Thymus (tissue), 11 donors: ENCODE measurements at regions not wholly inside any gene's neighbourhood (a gene's known extent, or its start where the extent isn't known, plus 50 kb on each side); places are given as distances from the start of the nearest gene placed in this dataset.

ENCODE experiments used
- DNase-seq, 9 donors: peaks; one replicate each; pipeline ENCODE4 v3.0.0-alpha.2; 2013; ENCODE audit warnings: low spot score in 9 of 9, low read depth in 6 of 9, missing footprints in 1 of 9
- H3K27ac ChIP-seq, 2 donors: one replicate each; pipeline ENCODE4 v1.5.1; 2013; ENCODE audit warnings: control low read depth in 1 of 2, low read depth in 1 of 2, low read length in 1 of 2, mild to moderate bottlenecking in 1 of 2, moderate library complexity in 1 of 2
- H3K27me3 ChIP-seq, 2 donors: one replicate each; pipeline ENCODE4 v1.5.1; 2013; ENCODE audit warnings: low read length in 1 of 2; ENCODE audit not compliant: control insufficient read depth in 2 of 2, insufficient read depth in 1 of 2
- H3K36me3 ChIP-seq, 2 donors: one replicate each; pipeline ENCODE4 v1.5.1; 2013; ENCODE audit warnings: low read length in 1 of 2, mild to moderate bottlenecking in 1 of 2, moderate library complexity in 1 of 2; ENCODE audit not compliant: control insufficient read depth in 2 of 2, insufficient read depth in 2 of 2
- H3K4me1 ChIP-seq, 2 donors: one replicate each; pipeline ENCODE4 v1.5.1; 2013; ENCODE audit warnings: low read length in 2 of 2; ENCODE audit not compliant: control insufficient read depth in 2 of 2, insufficient read depth in 2 of 2
- H3K4me3 ChIP-seq, 2 donors: one replicate each; pipeline ENCODE4 v1.5.1; 2013; ENCODE audit warnings: low read length in 2 of 2, control low read depth in 1 of 2, mild to moderate bottlenecking in 1 of 2
- H3K9me3 ChIP-seq, 2 donors: one replicate each; pipeline ENCODE4 v1.5.1; 2013; ENCODE audit warnings: low read length in 1 of 2, mild to moderate bottlenecking in 1 of 2; ENCODE audit not compliant: control insufficient read depth in 2 of 2, insufficient read depth in 1 of 2
- WGBS: extraction: QIAGEN DNeasy Blood & Tissue Kit; methylation state at CpG from one replicate; pipeline ENCODE4 v1.1.7; 2013; 5-methylcytosine and 5-hydroxymethylcytosine counted together
- donor health status: healthy.

GRCh38 chr12:113766131-113766878, 199.8 kb downstream of the RBM19 start:
- Histone ChIP-seq H3K36me3 (no peaks in the 10 kb centered on the region), H3K4me3 (no peak overlapping the region), H3K27me3 (peaks cover 0 to 12% of the 10 kb centered on the region in 2 donors), H3K9me3 (no peaks in the 10 kb centered on the region), H3K4me1 (no peaks in the 10 kb centered on the region), H3K27ac (no peak overlapping the region)
- 79% methylated on average over 36 of the region's 36 CpGs for WGBS
- DNase-seq: no peak

GRCh38 chr12:113764661-113765060, 201.5 kb downstream of the RBM19 start:
- Histone ChIP-seq H3K4me1 (no peaks in the 10 kb centered on the region), H3K27ac (no peak overlapping the region), H3K4me3 (no peak overlapping the region), H3K36me3 (no peaks in the 10 kb centered on the region), H3K27me3 (peaks cover 0 to 12% of the 10 kb centered on the region in 2 donors), H3K9me3 (no peaks in the 10 kb centered on the region)
- no peak for DNase-seq
- 90% methylated on average over 10 of the region's 10 CpGs for WGBS

DNA sequence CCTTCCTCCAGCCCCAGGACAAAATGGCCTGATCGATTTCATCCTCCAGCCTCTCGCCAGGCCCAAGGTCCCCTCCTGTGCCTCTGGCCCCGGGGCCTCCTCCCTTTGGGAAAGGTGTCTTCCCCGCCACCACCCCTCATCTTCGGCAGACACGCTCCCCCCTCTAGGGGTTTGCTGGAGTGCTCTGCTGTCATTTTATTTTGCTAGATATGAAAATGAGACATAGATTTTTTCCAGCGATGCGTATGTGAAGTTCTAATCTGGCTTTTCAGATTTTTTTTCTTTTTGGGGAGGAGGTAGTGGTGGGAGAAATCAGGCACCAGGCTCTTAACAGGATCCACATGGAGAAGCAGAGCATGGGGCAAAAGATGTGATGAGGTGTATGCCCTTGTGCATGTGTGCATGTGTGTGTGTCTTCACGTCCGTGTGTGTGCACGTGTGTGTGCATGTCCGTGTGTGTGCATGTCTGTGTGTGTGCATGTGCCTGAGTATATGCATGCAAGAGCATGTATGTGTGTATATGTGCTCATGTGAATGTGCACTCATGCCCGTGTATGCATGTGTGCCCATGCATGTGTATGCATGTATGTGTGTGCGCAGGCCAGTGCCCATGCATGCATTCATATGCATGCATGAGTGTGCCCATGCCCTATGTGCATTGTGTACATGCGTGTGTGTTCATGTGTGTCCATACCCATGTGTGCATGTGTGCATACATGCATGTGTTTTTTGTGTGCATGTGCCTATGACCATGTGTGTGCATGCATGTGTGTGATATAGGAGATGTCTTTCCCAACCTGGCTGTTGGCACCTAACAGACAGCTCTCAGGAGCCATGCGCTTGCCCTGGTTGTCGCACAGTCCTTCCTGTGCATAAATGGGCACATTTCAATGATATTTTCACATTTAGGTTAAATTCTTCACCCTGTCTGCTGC, 203.0 kb downstream of the RBM19 start:
- Histone ChIP-seq H3K27ac (no peak overlapping the region), H3K4me1 (no peaks in the 10 kb centered on the region), H3K4me3 (no peak overlapping the region), H3K9me3 (no peaks in the 10 kb centered on the region), H3K27me3 (peaks cover 0 to 12% of the 10 kb centered on the region in 2 donors), H3K36me3 (no peaks in the 10 kb centered on the region)
- DNase-seq: no peak
- 77% methylated on average over 17 of the region's 17 CpGs for WGBS

DNA sequence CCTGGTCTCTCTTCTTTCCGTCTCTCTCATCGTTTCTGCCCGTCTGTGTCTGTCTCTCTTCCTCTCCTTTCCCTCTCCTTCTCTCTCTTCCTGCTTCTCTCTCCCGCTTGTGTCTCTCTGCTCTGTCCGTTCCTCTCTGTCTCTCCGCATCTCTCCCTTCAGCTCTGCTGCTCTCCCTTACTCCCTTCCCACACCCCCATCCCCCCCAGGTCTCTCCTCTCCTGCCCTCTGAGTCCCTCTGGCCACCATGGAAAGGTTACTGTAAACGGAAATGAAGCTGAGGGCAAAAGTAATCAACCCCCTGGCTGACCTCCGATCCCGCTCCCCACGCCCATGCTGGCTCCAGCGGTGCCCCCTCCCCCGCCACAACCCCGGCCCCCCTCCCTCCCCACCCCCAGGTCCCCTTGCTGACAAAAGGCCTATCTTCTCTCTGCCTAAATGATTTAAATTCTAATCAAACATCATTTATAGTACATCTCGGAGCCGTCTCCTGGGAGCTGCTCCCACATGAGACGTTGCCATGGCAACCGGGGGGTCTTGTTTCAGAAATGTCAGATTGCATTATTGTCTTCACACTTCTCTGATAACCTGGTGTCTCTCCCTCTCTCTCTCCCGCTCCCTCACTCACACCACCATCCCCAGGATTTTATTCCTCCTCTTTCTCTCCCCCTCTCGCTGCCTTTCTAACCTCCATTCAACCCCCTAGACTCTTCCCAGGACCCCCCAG, 203.8 kb downstream of the RBM19 start:
- WGBS: 32% methylated on average over 19 of the region's 19 CpGs
- H3K27ac ChIP-seq: no peak overlapping the region
- no peaks in the 10 kb centered on the region for H3K36me3 ChIP-seq
- no peaks in the 10 kb centered on the region for H3K4me1 ChIP-seq
- DNase-seq: no peak
- H3K27me3 ChIP-seq: peaks cover 0 to 12% of the 10 kb centered on the region in 2 donors
- no peaks in the 10 kb centered on the region for H3K9me3 ChIP-seq
- H3K4me3 ChIP-seq: no peak overlapping the region

DNA sequence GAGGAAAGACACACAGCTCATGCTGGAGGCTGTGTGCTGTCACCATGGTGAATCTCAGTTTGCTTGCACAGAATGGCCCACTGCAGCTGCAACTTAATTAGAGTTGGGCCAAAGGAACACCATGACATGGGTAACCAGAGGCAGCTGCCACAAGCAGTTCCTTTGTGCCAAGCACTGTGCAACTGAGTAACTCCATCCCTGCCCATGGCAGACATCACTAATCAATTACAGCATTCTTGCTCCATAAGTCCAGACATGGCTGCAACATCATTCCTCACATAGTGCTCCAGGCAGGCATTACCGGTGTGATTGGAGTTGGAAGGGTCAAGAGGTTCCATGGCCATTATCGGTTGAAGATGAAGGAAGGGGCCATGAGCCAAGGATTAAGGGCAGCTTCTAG, 207.0 kb downstream of the RBM19 start:
- WGBS: over 99% methylated on average over 2 of the region's 2 CpGs
- H3K27me3 ChIP-seq: peaks cover 0 to 7% of the 10 kb centered on the region in 2 donors

GRCh38 chr12:113758165-113758924, 207.8 kb downstream of the RBM19 start:
- Histone ChIP-seq H3K4me3 (no peak overlapping the region), H3K36me3 (no peaks in the 10 kb centered on the region), H3K9me3 (no peaks in the 10 kb centered on the region), H3K27me3 (peaks cover 0 to 5% of the 10 kb centered on the region in 2 donors), H3K27ac (no peak overlapping the region), H3K4me1 (no peaks in the 10 kb centered on the region)
- WGBS: 52% methylated on average over 6 of the region's 6 CpGs
- no peak for DNase-seq

More for the DNA sequence above, 207.0 kb downstream of the RBM19 start:
- Histone ChIP-seq H3K27ac (no peak overlapping the region), H3K9me3 (no peaks in the 10 kb centered on the region), H3K4me3 (no peak overlapping the region), H3K36me3 (no peaks in the 10 kb centered on the region), H3K4me1 (no peaks in the 10 kb centered on the region)
- DNase-seq: no peak

DNA sequence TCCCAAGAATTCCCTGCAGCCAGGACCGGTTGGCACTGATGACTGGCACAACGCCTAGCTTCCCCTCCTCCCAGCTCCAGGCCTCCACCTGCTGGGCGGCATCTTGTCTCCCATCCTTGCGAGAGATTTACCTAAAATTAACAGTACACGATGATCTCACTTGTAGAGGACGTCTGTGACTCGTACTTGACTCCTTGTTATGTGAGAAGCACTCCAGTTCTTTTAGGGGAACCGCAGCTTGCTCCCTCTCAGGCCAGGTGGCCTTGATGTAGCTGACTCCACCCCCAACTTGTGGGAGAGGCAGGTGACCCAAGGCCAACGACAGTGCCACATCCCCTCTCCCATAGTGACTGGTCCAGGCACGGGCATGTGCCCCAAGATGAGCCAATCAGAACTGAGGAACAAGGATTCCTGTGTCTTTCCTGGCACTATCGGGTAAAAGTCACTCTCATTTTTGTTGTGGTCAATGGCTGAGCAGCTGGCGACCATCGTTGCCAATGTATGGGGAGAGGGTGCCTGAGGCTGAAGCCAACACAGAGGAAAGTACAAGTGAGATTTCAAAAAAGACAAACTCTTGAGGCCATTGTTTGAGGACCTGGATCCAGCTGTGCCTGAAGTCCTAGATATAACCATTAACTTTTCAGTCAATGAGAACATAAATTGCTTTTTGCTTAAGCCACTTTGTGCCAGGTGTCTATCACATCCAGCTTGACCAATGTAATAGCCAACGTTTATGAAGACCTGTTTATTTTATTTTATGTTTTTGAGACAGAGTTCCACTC, 208.7 kb downstream of the RBM19 start:
- no peak overlapping the region for H3K4me3 ChIP-seq
- no peak overlapping the region for H3K27ac ChIP-seq
- DNase-seq: no peak
- no peaks in the 10 kb centered on the region for H3K9me3 ChIP-seq
- WGBS: 68% methylated on average over 14 of the region's 14 CpGs
- H3K4me1 ChIP-seq: no peaks in the 10 kb centered on the region
- no peaks in the 10 kb centered on the region for H3K36me3 ChIP-seq
- H3K27me3 ChIP-seq: peaks cover 0 to 5% of the 10 kb centered on the region in 2 donors

DNA sequence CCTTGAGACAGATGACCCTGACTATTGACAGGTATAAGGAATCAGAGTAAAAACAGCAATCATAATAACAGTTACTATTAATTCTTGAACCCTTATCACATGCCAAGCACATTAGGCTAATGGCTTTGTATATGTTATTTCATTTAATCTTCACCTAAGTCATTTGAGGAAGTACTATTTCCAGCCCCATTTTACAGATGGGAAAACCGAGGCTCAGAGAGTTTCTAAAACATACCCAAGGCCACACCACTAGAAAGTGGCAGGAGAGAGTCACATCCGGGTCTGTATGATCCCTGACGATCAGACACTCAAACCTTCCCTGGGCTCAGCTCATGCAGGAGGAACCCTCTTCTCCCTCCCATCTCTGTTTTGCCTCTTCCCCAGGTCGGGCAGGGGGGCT, 209.5 kb downstream of the RBM19 start:
- Histone ChIP-seq H3K9me3 (no peaks in the 10 kb centered on the region), H3K4me3 (no peak overlapping the region), H3K27ac (no peak overlapping the region), H3K27me3 (no peaks in the 10 kb centered on the region), H3K36me3 (no peaks in the 10 kb centered on the region), H3K4me1 (no peaks in the 10 kb centered on the region)
- WGBS: 68% methylated on average over 4 of the region's 4 CpGs
- no peak for DNase-seq
